GM18907 (cell line): ENCODE measurements at regions not wholly inside any gene's neighbourhood (a gene's known extent, or its start where the extent isn't known, plus 50 kb on each side); places are given as distances from the start of the nearest gene placed in this dataset.
"Not testable (repeated sequence)": the region's sequence is repeated elsewhere in the genome, so short reads cannot be mapped to it uniquely, and the experiment has no call there.

Source experiments
- ATAC-seq: cut with Tn5 transposase; IDR thresholded peaks from one replicate; pipeline ENCODE4 v1.9.1; 2021; ENCODE audit warnings: mild to moderate bottlenecking, moderate library complexity; ENCODE audit not compliant: unreplicated experiment

DNA sequence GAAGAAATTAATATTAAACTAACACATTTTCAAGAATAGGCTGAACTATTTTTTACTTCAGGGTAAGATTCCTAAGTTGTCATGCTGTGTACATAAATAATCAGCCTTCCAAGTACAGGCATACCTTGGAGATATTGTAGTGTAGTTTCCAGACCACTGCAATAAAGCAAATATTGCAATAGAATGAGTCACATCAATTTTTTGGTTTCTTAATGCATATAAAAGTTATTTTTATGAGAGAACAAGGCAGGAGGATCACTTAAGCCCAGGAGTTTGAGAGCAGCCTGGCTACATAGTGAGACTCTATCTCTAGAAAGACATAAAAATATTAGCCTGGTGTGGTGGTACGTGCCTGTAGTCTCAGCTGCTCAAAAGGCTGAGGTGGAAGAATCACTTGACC, 511.5 kb downstream of the UQCRFS1 start:
- no peak for ATAC-seq

DNA sequence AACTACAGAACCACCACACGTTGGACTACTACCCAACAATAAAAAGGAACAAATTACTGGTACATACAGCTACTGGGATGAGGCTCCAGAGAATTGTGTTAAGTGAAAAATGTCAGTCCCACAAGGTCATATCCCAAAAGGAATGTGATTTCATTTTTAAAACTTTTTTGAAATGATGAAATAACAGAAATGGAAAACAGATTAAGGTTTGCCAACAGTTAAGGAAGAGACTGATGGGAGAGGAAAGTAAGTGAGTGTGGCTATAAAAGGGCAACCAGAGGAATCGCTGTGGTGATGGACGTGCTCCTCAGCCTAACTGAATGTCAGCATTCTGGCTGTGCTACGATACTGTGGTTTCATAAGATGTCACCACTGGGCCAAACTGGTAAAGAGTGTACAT, 512.8 kb downstream of the UQCRFS1 start:
- ATAC-seq = no peak

DNA sequence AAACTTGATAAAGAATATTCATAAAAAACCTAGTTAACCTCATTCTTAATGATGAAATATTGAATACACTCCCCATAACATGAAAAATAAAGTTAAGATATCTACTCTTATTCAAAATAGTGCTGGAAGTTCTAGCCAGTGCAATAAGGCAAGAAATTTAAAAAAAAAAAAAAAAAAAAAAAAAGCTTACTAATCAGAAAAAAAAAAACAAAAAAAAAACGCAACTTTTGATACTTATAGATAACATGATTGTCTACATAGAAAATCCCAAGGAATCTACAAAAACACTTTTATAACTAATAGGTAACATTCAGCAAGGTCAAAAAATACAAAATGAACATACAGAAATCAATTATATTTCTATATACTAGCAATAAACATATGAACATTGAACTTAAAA, 515.6 kb downstream of the UQCRFS1 start:
- ATAC-seq = no peak

DNA sequence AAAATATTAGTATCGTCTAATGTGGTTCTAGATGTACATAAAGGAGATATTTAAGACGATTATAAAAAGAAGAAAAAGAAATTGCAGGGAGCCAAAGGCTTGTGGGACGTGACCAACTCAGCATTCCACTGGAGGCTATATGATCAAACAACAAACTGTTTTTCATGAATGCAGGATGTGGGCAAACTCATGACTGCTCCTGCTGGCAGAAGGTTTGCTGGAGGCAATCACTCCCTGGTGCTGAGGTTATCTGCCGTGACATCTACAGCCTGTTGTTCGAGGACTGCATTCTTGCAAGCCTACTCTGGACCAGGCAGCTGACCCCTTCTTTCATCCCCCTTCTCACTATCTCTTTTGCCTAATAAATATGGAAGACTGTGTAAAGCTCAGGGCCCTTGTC, 518.1 kb downstream of the UQCRFS1 start:
- no peak for ATAC-seq

GRCh38 chr19:28691683-28692082, 521.3 kb downstream of the UQCRFS1 start:
- no peak for ATAC-seq

- not testable (repeated sequence) for ATAC-seq
These were observed 523.5 kb downstream of the UQCRFS1 start for GRCh38 chr19:28689464-28689863.

- no peak for ATAC-seq
These were observed 525.7 kb downstream of the UQCRFS1 start for GRCh38 chr19:28687296-28687695.

DNA sequence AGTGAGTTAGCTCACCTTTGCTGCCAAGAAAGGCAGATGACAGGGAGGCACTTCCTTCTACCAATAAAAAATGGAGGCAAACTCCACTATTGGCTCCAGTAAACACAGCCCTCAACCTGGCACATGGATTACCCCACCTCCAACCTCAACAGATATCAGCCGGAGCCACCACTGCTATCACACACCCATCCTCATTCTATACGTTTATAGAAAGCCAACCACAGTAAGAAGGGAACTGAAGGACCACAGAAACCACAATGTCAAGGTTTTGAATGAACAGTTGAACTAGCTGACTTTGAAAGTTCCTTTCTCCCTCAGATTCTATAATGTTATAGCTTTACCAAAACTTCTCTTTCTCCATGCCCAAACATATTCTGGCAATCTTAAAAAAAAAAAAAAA, 526.2 kb downstream of the UQCRFS1 start:
- no peak for ATAC-seq

DNA sequence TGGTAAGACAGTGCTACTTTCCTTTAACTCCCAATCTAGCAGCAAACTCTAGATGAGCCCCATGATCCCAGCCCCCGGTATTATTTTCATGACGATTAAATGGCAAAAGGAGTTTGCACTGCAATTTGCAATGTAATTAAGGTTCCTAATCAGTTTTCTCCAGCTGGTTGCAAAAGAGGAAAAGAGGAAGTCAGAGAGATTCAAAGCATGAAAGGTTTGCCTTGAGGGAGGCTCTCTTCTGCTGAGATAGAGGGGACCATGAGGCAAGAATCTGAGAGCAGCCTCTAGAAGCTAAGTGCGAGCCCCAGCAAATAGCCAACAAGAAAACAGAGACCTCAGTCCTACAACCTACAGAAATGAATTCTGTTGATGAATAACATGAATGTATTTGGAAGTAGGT, 527.1 kb downstream of the UQCRFS1 start:
- no peak for ATAC-seq

- ATAC-seq = not testable (repeated sequence)
These were observed 527.9 kb downstream of the UQCRFS1 start for GRCh38 chr19:28685077-28685476.

GRCh38 chr19:28680111-28680510, 532.8 kb downstream of the UQCRFS1 start:
- no peak for ATAC-seq

GRCh38 chr19:28670836-28671235, 542.1 kb downstream of the UQCRFS1 start:
- no peak for ATAC-seq

DNA sequence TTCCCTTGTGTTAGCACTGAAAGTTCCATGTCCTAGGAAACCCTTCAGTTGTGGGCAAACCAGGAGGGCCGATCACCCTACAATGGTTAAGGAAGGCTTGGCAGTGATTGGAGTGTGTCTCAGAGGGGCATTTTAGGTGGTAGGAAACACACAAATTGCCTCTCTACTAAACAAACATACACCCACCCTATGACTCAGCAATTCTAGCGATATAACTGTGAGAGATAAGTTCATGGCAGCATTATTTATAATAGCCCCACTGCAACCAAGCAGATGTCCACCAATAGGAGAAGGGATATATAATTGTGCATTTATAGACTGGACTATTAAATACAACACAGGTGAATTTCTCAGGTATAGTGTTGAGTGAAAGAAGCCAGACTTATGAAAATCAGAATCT, 543.1 kb downstream of the UQCRFS1 start:
- no peak for ATAC-seq

GRCh38 chr19:28667348-28667977, 545.5 kb downstream of the UQCRFS1 start:
- ATAC-seq = no peak

- no peak for ATAC-seq
These were observed 547.2 kb downstream of the UQCRFS1 start for GRCh38 chr19:28665748-28666147.

DNA sequence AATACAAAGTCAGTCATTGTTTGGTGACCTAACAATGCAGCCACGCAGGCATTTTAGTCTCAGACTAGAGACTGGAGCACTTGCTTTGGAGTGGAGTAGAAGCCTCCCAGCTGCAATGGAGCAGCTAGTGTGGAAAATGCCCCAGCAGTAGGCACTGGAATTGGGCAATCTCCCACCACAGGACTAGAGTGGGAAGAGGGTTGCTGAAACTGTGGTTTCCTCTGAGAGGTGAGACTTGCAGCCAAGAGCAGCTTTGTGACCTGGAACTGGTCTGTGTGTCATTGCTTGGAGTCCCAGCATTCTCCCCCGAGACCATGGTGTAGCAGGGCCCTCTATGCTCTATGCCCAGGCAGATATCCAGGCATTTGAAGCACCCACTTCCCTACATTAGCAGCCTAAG, 556.3 kb downstream of the UQCRFS1 start:
- no peak for ATAC-seq

DNA sequence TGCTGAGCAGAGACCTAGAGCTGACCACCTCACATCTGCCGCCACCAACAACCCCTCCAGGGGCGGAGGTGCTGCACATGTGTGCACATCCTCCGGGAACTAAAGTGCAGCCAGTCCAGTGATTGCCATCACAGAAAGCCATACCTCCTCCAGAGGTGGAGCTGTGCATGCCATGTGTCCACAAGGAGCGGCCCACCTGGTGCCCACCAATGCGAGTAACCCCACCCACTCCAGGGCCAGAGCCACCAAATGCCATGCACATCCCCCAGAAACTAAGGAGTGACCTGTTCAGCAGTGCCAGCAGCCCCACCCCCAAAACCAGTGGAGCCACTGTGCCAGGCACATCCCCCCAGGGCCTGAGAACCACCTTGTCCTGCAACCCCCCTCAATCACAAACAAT, 557.9 kb downstream of the UQCRFS1 start:
- ATAC-seq = no peak

GRCh38 chr19:28652765-28653164, 560.2 kb downstream of the UQCRFS1 start:
- ATAC-seq = no peak

DNA sequence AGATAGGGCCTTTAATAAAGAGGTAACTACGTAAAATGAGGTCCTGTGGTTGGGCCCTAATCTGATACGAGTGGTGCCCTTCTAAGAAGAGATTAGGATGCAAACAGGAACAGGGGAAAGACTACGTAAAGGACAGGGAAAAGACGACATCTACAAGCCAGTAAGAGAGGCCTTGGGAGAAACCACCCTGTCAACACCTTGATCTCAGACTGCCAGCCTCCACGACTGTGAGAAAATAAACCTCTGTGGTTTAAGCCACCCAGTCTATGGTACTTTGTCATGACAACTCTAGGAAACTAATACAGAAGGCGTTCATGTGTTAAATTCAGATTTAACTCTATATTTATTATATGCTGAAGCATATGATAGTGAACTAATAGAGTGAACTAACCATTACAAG, 566.3 kb downstream of the UQCRFS1 start:
- ATAC-seq = no peak

DNA sequence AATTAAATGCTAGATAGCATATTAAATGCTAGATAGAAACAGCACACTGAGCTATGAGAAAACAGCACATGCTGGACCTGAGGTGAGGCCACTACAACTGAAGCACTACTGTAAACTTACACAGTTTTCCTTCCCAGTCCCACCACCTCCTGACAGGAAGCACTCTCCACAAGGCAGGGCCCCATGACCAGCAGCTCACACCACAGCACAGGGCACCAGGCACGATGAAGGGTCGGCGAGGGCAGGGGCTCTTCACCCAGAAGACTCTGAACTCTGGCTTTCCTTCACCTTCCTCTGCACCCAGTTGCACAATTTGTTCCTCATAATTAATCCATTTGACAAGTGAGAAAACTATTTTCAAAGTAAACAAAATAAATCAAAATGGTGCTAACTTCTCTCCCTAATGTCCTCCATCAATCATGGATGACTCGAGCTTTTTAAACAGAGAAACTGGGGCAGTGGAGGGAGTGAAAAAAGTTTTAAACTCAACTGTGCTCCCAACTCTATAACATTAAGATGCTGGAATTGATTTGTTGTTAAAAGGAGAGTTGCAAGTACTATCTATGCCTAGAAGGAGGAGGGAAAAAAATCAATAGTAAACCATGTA, 568.7 kb downstream of the UQCRFS1 start:
- no peak for ATAC-seq

- ATAC-seq = no peak
These were observed 569.9 kb downstream of the UQCRFS1 start for GRCh38 chr19:28642787-28643683.

DNA sequence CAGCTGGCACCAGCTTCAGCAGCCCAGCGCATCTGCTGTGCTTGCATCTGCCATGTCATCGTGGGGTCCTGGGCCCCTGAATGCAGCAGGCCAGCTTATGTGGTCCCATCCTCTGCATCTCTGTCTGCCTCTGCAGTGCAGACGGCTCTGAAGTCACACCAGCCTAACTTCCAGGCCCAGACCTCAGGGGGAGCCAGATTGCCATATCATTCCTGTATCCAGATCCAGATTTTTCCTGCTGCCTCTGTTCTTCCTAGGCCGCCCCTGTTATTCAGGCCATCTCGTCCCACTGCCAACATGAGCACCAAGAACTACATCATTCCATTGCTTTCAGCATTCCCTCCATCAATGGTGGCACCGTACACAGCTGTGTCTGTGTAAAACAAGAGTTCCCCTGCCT, 571.6 kb downstream of the UQCRFS1 start:
- ATAC-seq = no peak
